ENCODE measurements at regions not wholly inside any gene's neighbourhood (a gene's known extent, or its start where the extent isn't known, plus 50 kb on each side); places are given as distances from the start of the nearest gene placed in this dataset.

DNA sequence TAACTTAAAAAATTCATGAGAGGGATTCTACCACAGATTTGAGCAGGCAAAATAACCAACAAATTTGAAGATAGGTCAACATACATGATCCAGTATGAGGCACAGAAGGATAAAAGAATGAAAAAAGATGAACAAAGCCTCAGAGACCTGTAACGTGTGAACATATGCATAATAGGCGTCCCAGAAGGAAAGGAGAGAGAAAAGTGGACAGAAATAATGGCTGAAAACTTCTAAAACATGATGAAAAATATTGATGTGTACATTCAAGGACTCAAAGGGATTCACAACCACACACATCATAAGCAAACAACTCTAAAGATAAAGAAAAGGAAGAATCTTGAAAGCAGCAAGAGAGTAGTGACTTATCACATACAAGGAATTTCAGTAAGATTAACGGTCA lies 100.1 kb upstream of the PARD3B start:
- H3K4me3 ChIP-seq (ENCODE audit: low read depth, low read length), result no peak overlapping the region
- TF ChIP-seq, protein P1, sequence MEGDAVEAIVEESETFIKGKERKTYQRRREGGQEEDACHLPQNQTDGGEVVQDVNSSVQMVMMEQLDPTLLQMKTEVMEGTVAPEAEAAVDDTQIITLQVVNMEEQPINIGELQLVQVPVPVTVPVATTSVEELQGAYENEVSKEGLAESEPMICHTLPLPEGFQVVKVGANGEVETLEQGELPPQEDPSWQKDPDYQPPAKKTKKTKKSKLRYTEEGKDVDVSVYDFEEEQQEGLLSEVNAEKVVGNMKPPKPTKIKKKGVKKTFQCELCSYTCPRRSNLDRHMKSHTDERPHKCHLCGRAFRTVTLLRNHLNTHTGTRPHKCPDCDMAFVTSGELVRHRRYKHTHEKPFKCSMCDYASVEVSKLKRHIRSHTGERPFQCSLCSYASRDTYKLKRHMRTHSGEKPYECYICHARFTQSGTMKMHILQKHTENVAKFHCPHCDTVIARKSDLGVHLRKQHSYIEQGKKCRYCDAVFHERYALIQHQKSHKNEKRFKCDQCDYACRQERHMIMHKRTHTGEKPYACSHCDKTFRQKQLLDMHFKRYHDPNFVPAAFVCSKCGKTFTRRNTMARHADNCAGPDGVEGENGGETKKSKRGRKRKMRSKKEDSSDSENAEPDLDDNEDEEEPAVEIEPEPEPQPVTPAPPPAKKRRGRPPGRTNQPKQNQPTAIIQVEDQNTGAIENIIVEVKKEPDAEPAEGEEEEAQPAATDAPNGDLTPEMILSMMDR (IDR thresholded peaks at IDR 0.05; ENCODE audit: borderline replicate concordance, insufficient read depth, low read depth, low read length), result no peak

DNA sequence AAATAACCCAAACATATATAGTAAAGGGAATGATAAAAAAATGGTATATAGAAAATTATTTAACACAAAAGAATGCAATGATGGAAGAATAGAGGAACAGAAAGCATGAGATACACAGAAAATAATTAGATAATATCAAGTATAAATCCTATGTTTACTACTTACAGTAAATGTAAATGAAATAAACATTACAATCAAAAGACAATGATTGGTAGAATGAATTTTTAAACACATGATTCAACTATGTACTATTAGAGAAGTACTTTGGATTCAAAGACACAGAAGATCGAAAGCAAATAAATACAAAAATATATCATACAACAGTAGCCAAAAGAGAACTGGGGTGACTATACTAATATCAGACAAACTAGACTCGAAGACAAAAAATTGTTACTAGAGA lies 97.6 kb upstream of the PARD3B start:
- TF ChIP-seq, protein P1 (IDR thresholded peaks at IDR 0.05; ENCODE audit: borderline replicate concordance, insufficient read depth, low read depth, low read length), result no peak
- no peak overlapping the region for H3K4me3 ChIP-seq (ENCODE audit: low read depth, low read length)

DNA sequence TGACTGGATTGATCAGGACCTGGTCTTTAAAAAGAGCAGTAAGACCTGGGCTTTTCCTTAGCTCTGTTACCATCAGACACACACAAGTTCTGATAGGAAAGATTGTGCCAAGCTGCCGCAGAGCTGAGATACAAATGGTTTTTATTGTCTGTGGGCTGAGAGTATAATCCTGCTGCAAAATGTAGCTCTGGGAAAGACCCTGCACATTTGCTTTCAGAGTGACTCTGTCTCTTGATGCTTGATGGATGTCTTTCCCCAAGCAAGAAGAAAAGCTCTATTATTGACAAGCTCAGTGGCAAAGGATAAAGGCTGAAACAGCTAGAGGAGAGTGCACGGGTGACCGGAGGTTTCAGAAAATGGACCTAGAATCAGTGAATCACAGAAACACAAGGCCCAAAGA lies 95.3 kb upstream of the PARD3B start:
- H3K4me3 ChIP-seq (ENCODE audit: low read depth, low read length), result no peak overlapping the region
- TF ChIP-seq, protein P1 (IDR thresholded peaks at IDR 0.05; ENCODE audit: borderline replicate concordance, insufficient read depth, low read depth, low read length), result no peak

DNA sequence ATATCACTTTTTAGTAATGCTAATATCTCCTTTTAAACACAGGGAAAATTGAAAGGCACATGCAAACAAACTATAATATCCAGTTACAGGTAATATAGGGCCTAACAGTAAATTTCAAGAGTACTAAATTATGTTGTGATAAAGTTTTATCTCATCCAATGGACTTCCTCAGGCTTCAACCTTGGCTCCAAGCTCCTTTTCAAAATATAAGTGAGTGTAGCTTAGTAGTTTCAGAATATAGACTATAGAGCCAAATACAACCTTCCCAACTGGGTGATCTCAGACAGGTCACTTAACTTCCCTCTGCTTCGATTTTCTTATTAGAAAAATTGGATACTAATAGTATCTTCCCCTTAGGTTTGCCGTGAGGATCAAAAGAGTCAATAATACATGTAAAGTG lies 93.5 kb upstream of the PARD3B start:
- TF ChIP-seq, protein P1 (IDR thresholded peaks at IDR 0.05; ENCODE audit: borderline replicate concordance, insufficient read depth, low read depth, low read length), result no peak
- H3K4me3 ChIP-seq (ENCODE audit: low read depth, low read length), result no peak overlapping the region

DNA sequence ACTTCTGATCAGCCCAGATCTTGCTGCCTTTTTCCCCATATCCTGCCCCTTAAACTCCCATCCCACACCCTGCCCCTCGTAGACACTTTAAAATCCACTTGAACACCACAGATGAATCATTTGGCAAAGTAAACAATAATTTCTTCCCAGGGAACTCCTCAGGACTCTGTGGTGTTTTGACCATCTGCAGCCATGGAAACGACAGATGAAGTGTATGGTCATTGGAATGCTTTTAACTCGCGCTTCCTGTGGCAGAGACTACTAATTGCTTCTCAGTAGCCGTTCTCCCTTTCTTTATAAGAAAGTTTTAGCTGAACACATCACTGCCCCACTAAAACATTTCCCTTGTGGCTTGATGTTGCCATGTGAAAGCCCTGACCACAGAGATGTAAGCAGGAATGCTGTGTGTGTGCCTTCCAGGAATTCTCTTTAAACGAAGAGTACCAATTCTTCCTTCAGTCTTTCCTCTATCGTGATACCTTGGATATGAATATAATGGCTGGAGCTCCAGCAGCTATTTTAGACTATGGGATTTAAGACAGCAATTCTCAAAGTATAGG lies 92.7 kb upstream of the PARD3B start:
- TF ChIP-seq, protein P1 (IDR thresholded peaks at IDR 0.05; ENCODE audit: borderline replicate concordance, insufficient read depth, low read depth, low read length), result no peak
- no peak overlapping the region for H3K4me3 ChIP-seq (ENCODE audit: low read depth, low read length)

DNA sequence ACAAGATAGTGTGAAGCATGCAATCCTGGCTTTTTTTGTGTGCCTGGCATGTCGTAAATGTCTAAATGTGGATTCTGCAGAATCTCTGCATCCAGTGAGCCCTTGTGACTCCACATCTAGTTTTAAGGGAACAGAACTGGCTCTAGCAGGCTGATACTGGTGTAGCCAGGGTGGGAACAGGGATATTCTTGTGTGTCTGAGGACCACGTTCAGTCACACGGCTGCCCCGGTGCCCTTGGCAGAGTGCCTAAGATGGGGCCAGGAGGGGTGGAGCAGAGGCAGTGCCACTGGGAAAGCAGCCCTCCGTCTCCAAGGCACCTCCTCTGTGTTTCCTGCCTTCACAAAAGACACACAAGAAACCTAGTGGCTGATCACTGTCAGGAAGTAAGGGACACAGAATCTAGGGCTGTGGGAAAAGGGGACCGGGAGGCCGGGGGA lies 91.5 kb upstream of the PARD3B start:
- no peak overlapping the region for H3K4me3 ChIP-seq (ENCODE audit: low read depth, low read length)
- TF ChIP-seq, protein P1 (IDR thresholded peaks at IDR 0.05; ENCODE audit: borderline replicate concordance, insufficient read depth, low read depth, low read length), result no peak

DNA sequence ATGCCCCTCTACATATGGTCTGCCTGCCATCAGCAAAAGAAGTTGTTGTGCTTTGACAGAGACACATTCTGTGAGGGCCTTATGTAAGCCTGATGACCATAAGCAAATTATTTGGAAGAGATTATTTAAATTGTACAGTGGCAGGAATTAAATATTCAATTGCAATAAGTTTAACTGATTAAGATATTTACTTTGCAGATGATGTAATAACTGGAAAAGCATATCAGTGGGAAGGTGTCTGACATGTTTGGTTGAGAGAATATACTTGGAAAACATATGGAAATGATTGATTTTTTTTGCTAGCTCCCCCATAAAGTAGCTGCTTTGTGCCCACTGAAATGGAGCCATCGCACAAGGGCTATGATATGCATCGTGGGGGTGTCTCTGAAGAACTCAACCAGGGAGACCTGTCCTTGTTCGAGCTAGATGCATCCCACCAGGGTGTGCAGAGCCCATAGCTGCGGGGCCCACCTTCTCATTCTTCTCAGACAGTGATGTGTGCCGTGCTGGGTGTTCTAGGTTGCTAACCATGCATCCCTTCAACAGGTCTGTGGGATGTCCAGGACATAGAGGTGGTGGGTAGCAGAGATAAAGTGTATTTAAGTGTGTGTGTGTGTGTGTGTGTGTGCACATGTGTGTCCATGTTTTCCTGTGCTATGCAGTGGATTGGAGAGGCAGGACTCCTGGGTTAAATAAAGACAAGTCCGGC lies 90.4 kb upstream of the PARD3B start:
- TF ChIP-seq, protein P1 (IDR thresholded peaks at IDR 0.05; ENCODE audit: borderline replicate concordance, insufficient read depth, low read depth, low read length), result no peak
- no peak overlapping the region for H3K4me3 ChIP-seq (ENCODE audit: low read depth, low read length)

Measured in GM12875 (cell line).